ENCODE measurements at regions not wholly inside any gene's neighbourhood (a gene's known extent, or its start where the extent isn't known, plus 50 kb on each side); places are given as distances from the start of the nearest gene placed in this dataset.

- TF ChIP-seq POLR2AphosphoS5 (IDR thresholded peaks at IDR 0.05) (no peak), CTCF (IDR thresholded peaks at IDR 0.05) (no peak), POLR2A (IDR thresholded peaks at IDR 0.05) (no peak)
- Histone ChIP-seq H3K4me3 (no peak overlapping the region), H3K27ac (no peak overlapping the region), H3K9me3 (no peaks in the 10 kb centered on the region), H3K4me1 (no peaks in the 10 kb centered on the region), H3K36me3 (no peaks in the 10 kb centered on the region), H3K27me3 (no peaks in the 10 kb centered on the region)
- no peak for DNase-seq (ENCODE audit: low spot score in 2 of 2)
- intact Hi-C loops (cut with DNase I; ENCODE audit: low total_unique reads): no loop called here
Observed at GRCh38 chr5:58245476-58245840, 214.4 kb downstream of the PLK2 start.

- intact Hi-C loops (cut with DNase I; ENCODE audit: low total_unique reads): no loop called here
- no peaks in the 10 kb centered on the region for H3K27me3 ChIP-seq
- H3K4me3 ChIP-seq: no peak overlapping the region
- no peaks in the 10 kb centered on the region for H3K4me1 ChIP-seq
- H3K9me3 ChIP-seq: no peaks in the 10 kb centered on the region
- DNase-seq (ENCODE audit: low spot score in 2 of 2): no peak
- no peaks in the 10 kb centered on the region for H3K36me3 ChIP-seq
- peak overlapping the region in 1 of 2 donors; percentile 16 for H3K27ac ChIP-seq
- TF ChIP-seq POLR2A (IDR thresholded peaks at IDR 0.05): no peak
- no peak for TF ChIP-seq CTCF (IDR thresholded peaks at IDR 0.05)
- no peak for TF ChIP-seq POLR2AphosphoS5 (IDR thresholded peaks at IDR 0.05)
Observed at GRCh38 chr5:58244819-58245475, 214.9 kb downstream of the PLK2 start.

- no peak for DNase-seq (ENCODE audit: low spot score in 2 of 2)
- H3K36me3 ChIP-seq: no peaks in the 10 kb centered on the region
- H3K4me1 ChIP-seq: no peaks in the 10 kb centered on the region
- no peak overlapping the region for H3K27ac ChIP-seq
- no peaks in the 10 kb centered on the region for H3K27me3 ChIP-seq
- no peak overlapping the region for H3K4me3 ChIP-seq
- intact Hi-C loops (cut with DNase I; ENCODE audit: low total_unique reads): no loop called here
- no peaks in the 10 kb centered on the region for H3K9me3 ChIP-seq
- TF ChIP-seq POLR2A (IDR thresholded peaks at IDR 0.05) (no peak), POLR2AphosphoS5 (IDR thresholded peaks at IDR 0.05) (peak in 1 of 3 donors; percentile 19)
Observed at GRCh38 chr5:58241389-58241788, 218.5 kb downstream of the PLK2 start.

- Histone ChIP-seq H3K27me3 (no peaks in the 10 kb centered on the region), H3K9me3 (no peaks in the 10 kb centered on the region), H3K27ac (no peak overlapping the region), H3K4me3 (no peak overlapping the region), H3K36me3 (no peaks in the 10 kb centered on the region), H3K4me1 (no peaks in the 10 kb centered on the region)
- DNase-seq (ENCODE audit: low spot score in 2 of 2): no peak
- intact Hi-C loops (cut with DNase I; ENCODE audit: low total_unique reads): no loop called here
- TF ChIP-seq POLR2A (IDR thresholded peaks at IDR 0.05): no peak
- no peak for TF ChIP-seq POLR2AphosphoS5 (IDR thresholded peaks at IDR 0.05)
- TF ChIP-seq CTCF (IDR thresholded peaks at IDR 0.05): no peak
Observed at GRCh38 chr5:58240322-58240721, 219.6 kb downstream of the PLK2 start.

- TF ChIP-seq POLR2AphosphoS5 (IDR thresholded peaks at IDR 0.05) (no peak), CTCF (IDR thresholded peaks at IDR 0.05) (no peak), POLR2A (IDR thresholded peaks at IDR 0.05) (no peak)
- no peaks in the 10 kb centered on the region for H3K9me3 ChIP-seq
- intact Hi-C loops (cut with DNase I; ENCODE audit: low total_unique reads): no loop called here
- H3K4me3 ChIP-seq: no peak overlapping the region
- H3K36me3 ChIP-seq: no peaks in the 10 kb centered on the region
- H3K27me3 ChIP-seq: no peaks in the 10 kb centered on the region
- no peaks in the 10 kb centered on the region for H3K4me1 ChIP-seq
- DNase-seq (ENCODE audit: low spot score in 2 of 2): no peak
- H3K27ac ChIP-seq: no peak overlapping the region
Observed at GRCh38 chr5:58239731-58240130, 220.2 kb downstream of the PLK2 start.

- Histone ChIP-seq H3K4me3 (no peak overlapping the region), H3K27me3 (no peaks in the 10 kb centered on the region), H3K4me1 (no peaks in the 10 kb centered on the region), H3K27ac (no peak overlapping the region), H3K9me3 (no peaks in the 10 kb centered on the region), H3K36me3 (no peaks in the 10 kb centered on the region)
- no peak for TF ChIP-seq POLR2AphosphoS5 (IDR thresholded peaks at IDR 0.05)
- no peak for TF ChIP-seq POLR2A (IDR thresholded peaks at IDR 0.05)
- no peak for TF ChIP-seq CTCF (IDR thresholded peaks at IDR 0.05)
- intact Hi-C loops (cut with DNase I; ENCODE audit: low total_unique reads): no loop called here
- no peak for DNase-seq (ENCODE audit: low spot score in 2 of 2)
Observed at GRCh38 chr5:58239045-58239444, 220.8 kb downstream of the PLK2 start.

Measured in breast epithelium (tissue), 4 donors.